ENCODE measurements at regions not wholly inside any gene's neighbourhood (a gene's known extent, or its start where the extent isn't known, plus 50 kb on each side); places are given as distances from the start of the nearest gene placed in this dataset.

DNA sequence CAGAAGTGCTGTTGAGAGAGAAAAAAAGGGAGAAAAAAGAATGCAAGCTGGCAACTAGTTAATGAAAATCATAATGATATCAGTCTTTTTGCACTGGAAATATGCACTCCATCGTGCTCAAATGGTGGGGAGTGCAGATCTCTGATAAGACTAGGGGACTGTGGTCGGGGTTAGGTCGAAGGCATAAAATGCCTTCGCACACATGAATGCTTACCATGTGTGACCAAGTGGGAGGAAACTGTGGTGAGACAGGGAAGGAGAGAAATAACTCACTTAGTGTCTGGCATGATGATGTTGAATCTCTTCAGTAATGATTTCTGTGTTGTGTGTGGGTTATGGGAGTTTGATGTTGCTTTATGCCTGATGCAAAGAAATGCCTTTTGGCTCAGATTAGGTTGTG is 358.9 kb downstream of the FBXO8 start:
- Histone ChIP-seq H3F3A (ENCODE audit: insufficient read depth) (no peaks in the 10 kb centered on the region), H3K9me2 (ENCODE audit: insufficient read depth) (no peaks in the 10 kb centered on the region), H3K9ac (no peak overlapping the region), H4K20me1 (ENCODE audit: insufficient read depth) (no peaks in the 10 kb centered on the region), H3K27me3 (replicated peaks; ENCODE audit: insufficient read depth) (no peaks in the 10 kb centered on the region), H3K4me2 (ENCODE audit: unreplicated experiment) (no peak overlapping the region), H3K79me2 (ENCODE audit: insufficient read depth) (no peaks in the 10 kb centered on the region), H3K4me1 (ENCODE audit: insufficient read depth) (no peaks in the 10 kb centered on the region), H3K4me3 (no peak overlapping the region), H3K27ac (no peak overlapping the region), H3K36me3 (ENCODE audit: low read depth) (no peaks in the 10 kb centered on the region), H2AFZ (no peak overlapping the region), H3K9me3 (ENCODE audit: low read depth) (no peaks in the 10 kb centered on the region)
- WGBS, 2 experiments (ENCODE audit: low coverage in 1 of 2, low lambda C conversion rate in 2 of 2, missing lambda C conversion rate in 2 of 2): 27 to 36% methylated on average over 4 of the region's 4 CpGs
- no peak for DNase-seq
- in situ Hi-C loops (cut with MboI): no loop called here
- no peak for TF ChIP-seq EZH2phosphoT487 (IDR thresholded peaks at IDR 0.05; ENCODE audit: insufficient read depth, low read depth)
- no peak for TF ChIP-seq EZH2 (IDR thresholded peaks at IDR 0.05; ENCODE audit: insufficient read depth, poor library complexity, severe bottlenecking)

GRCh38 chr4:173919861-173920260 is 363.6 kb downstream of the FBXO8 start:
- Histone ChIP-seq H3K4me1 (ENCODE audit: insufficient read depth) (peaks cover 8% of the 10 kb centered on the region; the same call in 1 of the 2 replicates), H3K4me3 (no peak overlapping the region), H3K27ac (no peak overlapping the region), H3K9me3 (ENCODE audit: low read depth) (no peaks in the 10 kb centered on the region), H3K36me3 (ENCODE audit: low read depth) (no peaks in the 10 kb centered on the region), H3K4me2 (ENCODE audit: unreplicated experiment) (no peak overlapping the region), H2AFZ (no peak overlapping the region), H3K9me2 (ENCODE audit: insufficient read depth) (no peaks in the 10 kb centered on the region), H3K9ac (no peak overlapping the region), H3K79me2 (ENCODE audit: insufficient read depth) (no peaks in the 10 kb centered on the region), H3F3A (ENCODE audit: insufficient read depth) (peaks cover 18% of the 10 kb centered on the region; the same call in 1 of the 2 replicates), H4K20me1 (ENCODE audit: insufficient read depth) (no peaks in the 10 kb centered on the region), H3K27me3 (replicated peaks; ENCODE audit: insufficient read depth) (no peaks in the 10 kb centered on the region)
- 40 to 87% methylated on average over 1 of the region's 1 CpG for WGBS, 2 experiments (ENCODE audit: low coverage in 1 of 2, low lambda C conversion rate in 2 of 2, missing lambda C conversion rate in 2 of 2)
- no peak for DNase-seq
- TF ChIP-seq EZH2 (IDR thresholded peaks at IDR 0.05; ENCODE audit: insufficient read depth, poor library complexity, severe bottlenecking): no peak
- TF ChIP-seq EZH2phosphoT487 (IDR thresholded peaks at IDR 0.05; ENCODE audit: insufficient read depth, low read depth): no peak
- in situ Hi-C loops (cut with MboI): no loop called here

DNA sequence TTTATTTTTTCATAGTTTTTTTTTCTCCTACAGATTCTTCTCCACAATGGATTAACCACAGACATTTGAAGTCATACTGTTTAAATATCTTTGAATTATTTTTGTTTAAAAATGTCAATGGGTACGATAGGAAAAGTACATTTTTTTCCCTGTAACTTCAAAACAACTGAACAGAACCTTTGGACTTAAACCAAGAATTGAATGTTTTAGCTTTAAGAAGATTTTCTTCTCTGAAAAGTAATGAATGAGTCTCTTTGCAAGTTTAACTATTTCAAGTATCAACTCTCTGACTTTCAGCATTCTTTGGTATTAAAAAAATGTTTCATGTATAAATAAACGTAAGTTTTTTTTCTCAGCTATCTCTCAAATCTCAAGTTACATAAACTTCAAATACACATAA is 364.3 kb downstream of the FBXO8 start:
- Histone ChIP-seq H3K9me3 (ENCODE audit: low read depth) (no peaks in the 10 kb centered on the region), H3K9ac (no peak overlapping the region), H3F3A (ENCODE audit: insufficient read depth) (peaks cover 18% of the 10 kb centered on the region; the same call in 1 of the 2 replicates), H3K4me1 (ENCODE audit: insufficient read depth) (peaks cover 8% of the 10 kb centered on the region; the same call in 1 of the 2 replicates), H3K79me2 (ENCODE audit: insufficient read depth) (no peaks in the 10 kb centered on the region), H2AFZ (no peak overlapping the region), H3K27me3 (replicated peaks; ENCODE audit: insufficient read depth) (no peaks in the 10 kb centered on the region), H4K20me1 (ENCODE audit: insufficient read depth) (no peaks in the 10 kb centered on the region), H3K4me3 (no peak overlapping the region), H3K27ac (no peak overlapping the region), H3K9me2 (ENCODE audit: insufficient read depth) (no peaks in the 10 kb centered on the region), H3K4me2 (ENCODE audit: unreplicated experiment) (no peak overlapping the region), H3K36me3 (ENCODE audit: low read depth) (no peaks in the 10 kb centered on the region)
- no peak for DNase-seq
- TF ChIP-seq EZH2 (IDR thresholded peaks at IDR 0.05; ENCODE audit: insufficient read depth, poor library complexity, severe bottlenecking) (no peak), EZH2phosphoT487 (IDR thresholded peaks at IDR 0.05; ENCODE audit: insufficient read depth, low read depth) (no peak)
- in situ Hi-C loops (cut with MboI): no loop called here
- 63 to 79% methylated on average over 2 of the region's 2 CpGs for WGBS, 2 experiments (ENCODE audit: low coverage in 1 of 2, low lambda C conversion rate in 2 of 2, missing lambda C conversion rate in 2 of 2)

- Histone ChIP-seq H3K4me1 (ENCODE audit: insufficient read depth) (peaks cover 8% of the 10 kb centered on the region; the same call in 1 of the 2 replicates), H3K79me2 (ENCODE audit: insufficient read depth) (no peaks in the 10 kb centered on the region), H2AFZ (peak overlapping the region; percentile 83), H3K27ac (peak overlapping the region; percentile 76), H3K4me2 (ENCODE audit: unreplicated experiment) (peak overlapping the region; percentile 87), H3K9me2 (ENCODE audit: insufficient read depth) (0 out of 2 replicates have a peak, but pooled peaks cover 2% of the 10 kb centered on the region), H3K9me3 (ENCODE audit: low read depth) (no peaks in the 10 kb centered on the region), H3F3A (ENCODE audit: insufficient read depth) (peaks cover 18% of the 10 kb centered on the region; the same call in 1 of the 2 replicates), H3K9ac (peak overlapping the region; percentile 53), H4K20me1 (ENCODE audit: insufficient read depth) (no peaks in the 10 kb centered on the region), H3K4me3 (peak overlapping the region; percentile 54), H3K36me3 (ENCODE audit: low read depth) (no peaks in the 10 kb centered on the region), H3K27me3 (replicated peaks; ENCODE audit: insufficient read depth) (no peaks in the 10 kb centered on the region)
- no peak for TF ChIP-seq EZH2 (IDR thresholded peaks at IDR 0.05; ENCODE audit: insufficient read depth, poor library complexity, severe bottlenecking)
- no peak for TF ChIP-seq EZH2phosphoT487 (IDR thresholded peaks at IDR 0.05; ENCODE audit: insufficient read depth, low read depth)
- in situ Hi-C loops (cut with MboI): no loop called here
- peak; percentile 84 for DNase-seq
- WGBS, 2 experiments (ENCODE audit: low coverage in 1 of 2, low lambda C conversion rate in 2 of 2, missing lambda C conversion rate in 2 of 2): 0 to 1% methylated on average over 8 of the region's 8 CpGs
These were observed 366.1 kb downstream of the FBXO8 start for GRCh38 chr4:173917255-173917960.

Measured in GM23248 (cell line).